ENCODE measurements at regions not wholly inside any gene's neighbourhood (a gene's known extent, or its start where the extent isn't known, plus 50 kb on each side); places are given as distances from the start of the nearest gene placed in this dataset.

DNA sequence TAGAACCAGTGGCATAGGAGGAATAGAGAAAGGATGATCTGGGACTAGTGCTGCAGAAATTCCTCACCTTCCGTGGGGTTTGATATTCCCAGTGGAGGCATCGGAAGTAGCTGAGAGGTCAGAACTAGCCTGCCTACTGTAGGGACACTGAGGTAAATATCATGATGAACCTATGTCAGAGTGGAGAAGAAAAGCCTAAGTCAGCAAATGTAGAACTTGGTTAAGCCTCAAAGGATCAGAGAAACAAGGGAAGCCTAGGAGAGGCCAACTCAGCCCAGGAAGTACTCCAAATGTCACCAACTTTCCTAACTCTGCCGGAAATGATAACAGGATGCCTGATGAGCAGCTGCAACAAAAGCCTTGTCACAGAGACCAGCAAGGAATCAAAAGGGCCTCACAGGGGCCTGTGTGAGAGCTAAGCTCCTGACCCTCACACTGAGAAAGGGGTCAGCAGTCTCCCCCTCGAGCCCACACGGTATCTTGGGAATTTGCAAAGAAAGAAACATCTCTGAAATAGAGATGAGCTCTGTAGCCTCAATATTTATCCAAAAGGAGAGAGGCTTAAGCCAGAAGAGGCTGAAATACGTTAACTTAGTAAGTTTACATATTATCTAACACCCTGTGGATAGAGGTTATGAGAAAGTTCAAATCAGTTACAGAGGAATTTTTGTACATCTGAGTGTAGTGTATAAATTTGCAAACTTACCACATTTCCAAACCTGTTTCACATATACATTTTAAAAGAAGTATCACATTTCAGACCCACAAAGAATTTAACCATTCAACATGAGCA, 1064.3 kb downstream of the DIAPH3 start:
- TF ChIP-seq ZFP41 (tag by site-specific recombination; IDR thresholded peaks at IDR 0.05; ENCODE audit: borderline replicate concordance) = no peak
- no peak for TF ChIP-seq GLI4 (tag by site-specific recombination; IDR thresholded peaks at IDR 0.05)
- no peak for TF ChIP-seq ZNF664 (tag by site-specific recombination; IDR thresholded peaks at IDR 0.05)
- no peak for TF ChIP-seq KLF16 (tag by site-specific recombination; IDR thresholded peaks at IDR 0.05)
- no peak for TF ChIP-seq ZNF501 (tag by site-specific recombination; IDR thresholded peaks at IDR 0.05)
- no peak for TF ChIP-seq ZNF366 (tag by site-specific recombination; conservative IDR thresholded peaks at IDR 0.05)
- no peak for TF ChIP-seq ZNF530 (tag by site-specific recombination; IDR thresholded peaks at IDR 0.05; ENCODE audit: low read depth)
- TF ChIP-seq ZNF76 (tag by site-specific recombination; IDR thresholded peaks at IDR 0.05; ENCODE audit: borderline replicate concordance, low read depth) = no peak
- TF ChIP-seq, protein P1, sequence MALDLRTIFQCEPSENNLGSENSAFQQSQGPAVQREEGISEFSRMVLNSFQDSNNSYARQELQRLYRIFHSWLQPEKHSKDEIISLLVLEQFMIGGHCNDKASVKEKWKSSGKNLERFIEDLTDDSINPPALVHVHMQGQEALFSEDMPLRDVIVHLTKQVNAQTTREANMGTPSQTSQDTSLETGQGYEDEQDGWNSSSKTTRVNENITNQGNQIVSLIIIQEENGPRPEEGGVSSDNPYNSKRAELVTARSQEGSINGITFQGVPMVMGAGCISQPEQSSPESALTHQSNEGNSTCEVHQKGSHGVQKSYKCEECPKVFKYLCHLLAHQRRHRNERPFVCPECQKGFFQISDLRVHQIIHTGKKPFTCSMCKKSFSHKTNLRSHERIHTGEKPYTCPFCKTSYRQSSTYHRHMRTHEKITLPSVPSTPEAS (tag by site-specific recombination; IDR thresholded peaks at IDR 0.05) = no peak
- no peak for TF ChIP-seq KLF7 (tag by site-specific recombination; IDR thresholded peaks at IDR 0.05; ENCODE audit: borderline replicate concordance)
- TF ChIP-seq ZFP3 (tag by site-specific recombination; IDR thresholded peaks at IDR 0.05; ENCODE audit: low read depth) = no peak
- no peak for TF ChIP-seq TCF7L2 (IDR thresholded peaks at IDR 0.05; ENCODE audit: borderline replicate concordance, low read depth, low read length)
- no peak for TF ChIP-seq ZSCAN16 (tag by site-specific recombination; IDR thresholded peaks at IDR 0.05)
- TF ChIP-seq ZNF610 (tag by site-specific recombination; IDR thresholded peaks at IDR 0.05; ENCODE audit: borderline replicate concordance) = no peak
- no peak for TF ChIP-seq ZNF302 (tag by site-specific recombination; IDR thresholded peaks at IDR 0.05; ENCODE audit: low read depth)
- no peak for TF ChIP-seq ZNF10 (tag by site-specific recombination; IDR thresholded peaks at IDR 0.05)
- TF ChIP-seq, protein P2, sequence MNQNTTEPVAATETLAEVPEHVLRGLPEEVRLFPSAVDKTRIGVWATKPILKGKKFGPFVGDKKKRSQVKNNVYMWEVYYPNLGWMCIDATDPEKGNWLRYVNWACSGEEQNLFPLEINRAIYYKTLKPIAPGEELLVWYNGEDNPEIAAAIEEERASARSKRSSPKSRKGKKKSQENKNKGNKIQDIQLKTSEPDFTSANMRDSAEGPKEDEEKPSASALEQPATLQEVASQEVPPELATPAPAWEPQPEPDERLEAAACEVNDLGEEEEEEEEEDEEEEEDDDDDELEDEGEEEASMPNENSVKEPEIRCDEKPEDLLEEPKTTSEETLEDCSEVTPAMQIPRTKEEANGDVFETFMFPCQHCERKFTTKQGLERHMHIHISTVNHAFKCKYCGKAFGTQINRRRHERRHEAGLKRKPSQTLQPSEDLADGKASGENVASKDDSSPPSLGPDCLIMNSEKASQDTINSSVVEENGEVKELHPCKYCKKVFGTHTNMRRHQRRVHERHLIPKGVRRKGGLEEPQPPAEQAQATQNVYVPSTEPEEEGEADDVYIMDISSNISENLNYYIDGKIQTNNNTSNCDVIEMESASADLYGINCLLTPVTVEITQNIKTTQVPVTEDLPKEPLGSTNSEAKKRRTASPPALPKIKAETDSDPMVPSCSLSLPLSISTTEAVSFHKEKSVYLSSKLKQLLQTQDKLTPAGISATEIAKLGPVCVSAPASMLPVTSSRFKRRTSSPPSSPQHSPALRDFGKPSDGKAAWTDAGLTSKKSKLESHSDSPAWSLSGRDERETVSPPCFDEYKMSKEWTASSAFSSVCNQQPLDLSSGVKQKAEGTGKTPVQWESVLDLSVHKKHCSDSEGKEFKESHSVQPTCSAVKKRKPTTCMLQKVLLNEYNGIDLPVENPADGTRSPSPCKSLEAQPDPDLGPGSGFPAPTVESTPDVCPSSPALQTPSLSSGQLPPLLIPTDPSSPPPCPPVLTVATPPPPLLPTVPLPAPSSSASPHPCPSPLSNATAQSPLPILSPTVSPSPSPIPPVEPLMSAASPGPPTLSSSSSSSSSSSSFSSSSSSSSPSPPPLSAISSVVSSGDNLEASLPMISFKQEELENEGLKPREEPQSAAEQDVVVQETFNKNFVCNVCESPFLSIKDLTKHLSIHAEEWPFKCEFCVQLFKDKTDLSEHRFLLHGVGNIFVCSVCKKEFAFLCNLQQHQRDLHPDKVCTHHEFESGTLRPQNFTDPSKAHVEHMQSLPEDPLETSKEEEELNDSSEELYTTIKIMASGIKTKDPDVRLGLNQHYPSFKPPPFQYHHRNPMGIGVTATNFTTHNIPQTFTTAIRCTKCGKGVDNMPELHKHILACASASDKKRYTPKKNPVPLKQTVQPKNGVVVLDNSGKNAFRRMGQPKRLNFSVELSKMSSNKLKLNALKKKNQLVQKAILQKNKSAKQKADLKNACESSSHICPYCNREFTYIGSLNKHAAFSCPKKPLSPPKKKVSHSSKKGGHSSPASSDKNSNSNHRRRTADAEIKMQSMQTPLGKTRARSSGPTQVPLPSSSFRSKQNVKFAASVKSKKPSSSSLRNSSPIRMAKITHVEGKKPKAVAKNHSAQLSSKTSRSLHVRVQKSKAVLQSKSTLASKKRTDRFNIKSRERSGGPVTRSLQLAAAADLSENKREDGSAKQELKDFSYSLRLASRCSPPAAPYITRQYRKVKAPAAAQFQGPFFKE (tag by site-specific recombination; IDR thresholded peaks at IDR 0.05; ENCODE audit: borderline replicate concordance) = no peak
- TF ChIP-seq PRDM1 (tag by site-specific recombination; IDR thresholded peaks at IDR 0.05) = no peak
- CTCF ChIA-PET = no interaction called here
- H3K9me3 ChIP-seq (ENCODE audit: control insufficient read depth, insufficient read depth, low read depth, low read length) = no peaks in the 10 kb centered on the region
- H3K4me3 ChIP-seq (ENCODE audit: low read depth, low read length) = no peak overlapping the region
- H3K36me3 ChIP-seq (ENCODE audit: control insufficient read depth in 2 of 2, insufficient read depth in 1 of 2, low read length in 2 of 2) = no peaks in the 10 kb centered on the region
- no peak overlapping the region for H3K27ac ChIP-seq (ENCODE audit: extremely low read depth, low read depth, low read length)
- no peaks in the 10 kb centered on the region for H3K4me1 ChIP-seq (ENCODE audit: control insufficient read depth, insufficient read depth, low read length)
- POLR2A ChIA-PET = interaction anchor here (0.6 kb wide), 1 partner anchor 160 kb away, joined by 3 read pairs; no protein-coding TSS in a partner anchor

All from HEK293 (cell line).